H9 (cell line): ENCODE measurements at regions not wholly inside any gene's neighbourhood (a gene's known extent, or its start where the extent isn't known, plus 50 kb on each side); places are given as distances from the start of the nearest gene placed in this dataset.

Experiments
- DNase-seq: peaks from one replicate; pipeline ENCODE4 v3.0.0-alpha.2; 2017
- H2AFZ ChIP-seq: one replicate; pipeline ENCODE4 v1.6.1; 2013; ENCODE audit warnings: mild to moderate bottlenecking, low read length, control low read depth, moderate library complexity
- H2AK5ac ChIP-seq: 2 replicates; pipeline ENCODE4 v1.6.1; 2013; ENCODE audit warnings: low read length, control low read depth, mixed read lengths; ENCODE audit not compliant: insufficient read length
- H2BK120ac ChIP-seq: one replicate; pipeline ENCODE4 v1.6.1; 2013; ENCODE audit warnings: low read depth, mild to moderate bottlenecking, low read length, control low read depth, inconsistent platforms; ENCODE audit not compliant: poor library complexity, severe bottlenecking
- H2BK12ac ChIP-seq: 2 replicates; pipeline ENCODE4 v1.6.1; 2013; ENCODE audit warnings: low read length, control low read depth, mixed read lengths, low read depth; ENCODE audit not compliant: insufficient read length
- H2BK15ac ChIP-seq: 2 replicates; pipeline ENCODE4 v1.6.1; 2013; ENCODE audit warnings: low read depth, low read length, control low read depth
- H2BK20ac ChIP-seq: one replicate; pipeline ENCODE4 v1.6.1; 2013; ENCODE audit warnings: low read depth, mild to moderate bottlenecking, low read length, control low read depth, inconsistent platforms; ENCODE audit not compliant: poor library complexity, severe bottlenecking
- H2BK5ac ChIP-seq: 2 replicates; pipeline ENCODE4 v1.6.1; 2013; ENCODE audit warnings: low read length, control low read depth, mixed read lengths; ENCODE audit not compliant: insufficient read length
- H3K14ac ChIP-seq: 2 replicates; pipeline ENCODE4 v1.6.1; 2013; ENCODE audit warnings: low read length, control low read depth; ENCODE audit not compliant: insufficient read depth
- H3K18ac ChIP-seq: 2 replicates; pipeline ENCODE4 v1.6.1; 2013; ENCODE audit warnings: low read depth, mild to moderate bottlenecking, mixed read lengths, low read length, control low read depth; ENCODE audit not compliant: insufficient read length
- H3K23ac ChIP-seq: 2 replicates; pipeline ENCODE4 v1.6.1; 2013; ENCODE audit warnings: low read length, control low read depth, mixed read lengths, low read depth; ENCODE audit not compliant: insufficient read length
- H3K23me2 ChIP-seq: 2 replicates; pipeline ENCODE4 v1.6.1; 2013; ENCODE audit warnings: low read depth, mild to moderate bottlenecking, mixed read lengths, low read length, control low read depth; ENCODE audit not compliant: insufficient read length, poor library complexity, severe bottlenecking
- H3K27ac ChIP-seq: 2 replicates; pipeline ENCODE4 v1.5.1; 2013; ENCODE audit warnings: low read length, control low read depth, mixed read lengths, low read depth; ENCODE audit not compliant: insufficient read length
- H3K27me3 ChIP-seq: 2 replicates; pipeline ENCODE4 v1.6.1; 2013; ENCODE audit warnings: low read length, control low read depth, inconsistent platforms; ENCODE audit not compliant: insufficient read depth
- H3K4ac ChIP-seq: 2 replicates; pipeline ENCODE4 v1.6.1; 2013; ENCODE audit warnings: low read depth, mild to moderate bottlenecking, control low read depth, inconsistent platforms, low read length, moderate library complexity
- H3K4me1 ChIP-seq: 2 replicates; pipeline ENCODE4 v1.6.1; 2013; ENCODE audit warnings: low read length, control low read depth, inconsistent platforms; ENCODE audit not compliant: insufficient read depth
- H3K4me2 ChIP-seq: 2 replicates; pipeline ENCODE4 v1.6.1; 2013; ENCODE audit warnings: low read length, control low read depth, mixed read lengths; ENCODE audit not compliant: insufficient read length, insufficient read depth
- H3K56ac ChIP-seq: 2 replicates; pipeline ENCODE4 v1.6.1; 2013; ENCODE audit warnings: low read depth, mild to moderate bottlenecking, mixed read lengths, low read length, control low read depth; ENCODE audit not compliant: insufficient read length
- H3K79me1 ChIP-seq: 2 replicates; pipeline ENCODE4 v1.6.1; 2013; ENCODE audit warnings: low read depth, mild to moderate bottlenecking, moderate library complexity, low read length, control low read depth, inconsistent platforms; ENCODE audit not compliant: insufficient read depth, poor library complexity, severe bottlenecking
- H3K79me2 ChIP-seq: 2 replicates; pipeline ENCODE4 v1.6.1; 2013; ENCODE audit warnings: low read length, control low read depth, inconsistent platforms; ENCODE audit not compliant: insufficient read depth
- H3K9ac ChIP-seq: 2 replicates; pipeline ENCODE4 v1.6.1; 2013; ENCODE audit warnings: low read length, control low read depth, mixed read lengths; ENCODE audit not compliant: insufficient read length; ENCODE audit errors: extremely low read depth
- H3K9me3 ChIP-seq: one replicate; pipeline ENCODE4 v1.6.1; 2013; ENCODE audit warnings: low read depth, low read length, inconsistent platforms; ENCODE audit not compliant: control insufficient read depth
- H3T11ph ChIP-seq: one replicate; pipeline ENCODE4 v1.6.1; 2013; ENCODE audit warnings: mild to moderate bottlenecking, low read length, control low read depth, inconsistent platforms
- H4K20me1 ChIP-seq: one replicate; pipeline ENCODE4 v1.6.1; 2013; ENCODE audit not compliant: control insufficient read depth, insufficient read length, insufficient read depth
- H4K5ac ChIP-seq: 2 replicates; pipeline ENCODE4 v1.6.1; 2013; ENCODE audit warnings: low read depth, mild to moderate bottlenecking, mixed read lengths, low read length, control low read depth; ENCODE audit not compliant: insufficient read length
- H4K8ac ChIP-seq: replicated peaks from 2 replicates; pipeline ENCODE4 v1.6.1; 2013; ENCODE audit warnings: low read length, control low read depth, mixed read lengths, low read depth; ENCODE audit not compliant: insufficient read length
- H4K91ac ChIP-seq: 2 replicates; pipeline ENCODE4 v1.6.1; 2013; ENCODE audit warnings: low read depth, mild to moderate bottlenecking, moderate library complexity, mixed read lengths, low read length, control low read depth; ENCODE audit not compliant: insufficient read length
- H3K27ac Mint-ChIP-seq, 3 experiments: 2 replicates in 2 of 3; 3 replicates in 1 of 3; pipeline ENCODE4 v1.8.0; 2020 to 2021; ENCODE audit warnings: mixed read lengths in 3 of 3, mild to moderate bottlenecking in 1 of 3, moderate library complexity in 1 of 3
- H3K27me3 Mint-ChIP-seq: 2 replicates; pipeline ENCODE4 v1.8.0; 2021; ENCODE audit warnings: low read depth, mild to moderate bottlenecking, moderate library complexity, mixed read lengths
- H3K36me3 Mint-ChIP-seq, 3 experiments: 2 replicates in 2 of 3; 3 replicates in 1 of 3; pipeline ENCODE4 v1.8.0; 2020 to 2021; ENCODE audit warnings: low read depth in 3 of 3, mixed read lengths in 3 of 3; ENCODE audit not compliant: insufficient read depth in 1 of 3
- H3K4me1 Mint-ChIP-seq, 2 experiments: 2 replicates each; pipeline ENCODE4 v1.8.0; 2020; ENCODE audit warnings: mixed read lengths in 2 of 2
- H3K4me3 Mint-ChIP-seq, 2 experiments: 2 replicates in 1 of 2; 3 replicates in 1 of 2; pipeline ENCODE4 v1.8.0; 2020 to 2021; ENCODE audit warnings: mild to moderate bottlenecking in 2 of 2, mixed read lengths in 2 of 2, moderate library complexity in 1 of 2
- H3K9me3 Mint-ChIP-seq, 2 experiments: 2 replicates in 1 of 2; 3 replicates in 1 of 2; pipeline ENCODE4 v1.8.0; 2020; ENCODE audit warnings: mild to moderate bottlenecking in 2 of 2, mixed read lengths in 2 of 2, moderate library complexity in 1 of 2
- WGBS: extraction: QIAGEN DNeasy Blood & Tissue Kit; methylation state at CpG from one replicate; pipeline ENCODE4 v1.1.7; 2013; ENCODE audit warnings: missing lambda C conversion rate, low lambda C conversion rate, mixed read lengths; ENCODE audit not compliant: insufficient read length; ENCODE audit errors: extremely low coverage; 5-methylcytosine and 5-hydroxymethylcytosine counted together
- TF ChIP-seq, protein P1 (sequence below): fragments of 200-600 bp; sonication (generic); conservative IDR thresholded peaks from 3 replicates; pipeline ENCODE4 v1.8.0; 2021; ENCODE audit warnings: antibody characterized with exemption, mild to moderate bottlenecking

- Mint-ChIP-seq H3K36me3 (no peaks in the 10 kb centered on the region), H3K9me3 (peaks cover 0 to 2% of the 10 kb centered on the region in 2 experiments; a peak in 2 of 5 replicates), H3K27ac (no peak overlapping the region; a peak in 1 of 7 replicates), H3K4me3 (no peak overlapping the region), H3K4me1 (peaks cover 11 to 24% of the 10 kb centered on the region in 2 experiments), H3K27me3 (no peaks in the 10 kb centered on the region)
- no peak overlapping the region for H3K4ac ChIP-seq
- no peaks in the 10 kb centered on the region for H3K79me1 ChIP-seq
- H2BK15ac ChIP-seq = no peak overlapping the region
- H2BK120ac ChIP-seq = no peak overlapping the region
- H2BK5ac ChIP-seq = no peak overlapping the region
- TF ChIP-seq, protein P1, sequence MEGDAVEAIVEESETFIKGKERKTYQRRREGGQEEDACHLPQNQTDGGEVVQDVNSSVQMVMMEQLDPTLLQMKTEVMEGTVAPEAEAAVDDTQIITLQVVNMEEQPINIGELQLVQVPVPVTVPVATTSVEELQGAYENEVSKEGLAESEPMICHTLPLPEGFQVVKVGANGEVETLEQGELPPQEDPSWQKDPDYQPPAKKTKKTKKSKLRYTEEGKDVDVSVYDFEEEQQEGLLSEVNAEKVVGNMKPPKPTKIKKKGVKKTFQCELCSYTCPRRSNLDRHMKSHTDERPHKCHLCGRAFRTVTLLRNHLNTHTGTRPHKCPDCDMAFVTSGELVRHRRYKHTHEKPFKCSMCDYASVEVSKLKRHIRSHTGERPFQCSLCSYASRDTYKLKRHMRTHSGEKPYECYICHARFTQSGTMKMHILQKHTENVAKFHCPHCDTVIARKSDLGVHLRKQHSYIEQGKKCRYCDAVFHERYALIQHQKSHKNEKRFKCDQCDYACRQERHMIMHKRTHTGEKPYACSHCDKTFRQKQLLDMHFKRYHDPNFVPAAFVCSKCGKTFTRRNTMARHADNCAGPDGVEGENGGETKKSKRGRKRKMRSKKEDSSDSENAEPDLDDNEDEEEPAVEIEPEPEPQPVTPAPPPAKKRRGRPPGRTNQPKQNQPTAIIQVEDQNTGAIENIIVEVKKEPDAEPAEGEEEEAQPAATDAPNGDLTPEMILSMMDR = no peak
- H3K18ac ChIP-seq = no peak overlapping the region
- no peak overlapping the region for H3K9ac ChIP-seq
- no peak overlapping the region for H2AK5ac ChIP-seq
- no peak overlapping the region for H4K8ac ChIP-seq
- H3K23me2 ChIP-seq = no peaks in the 10 kb centered on the region
- H3K27ac ChIP-seq = no peak overlapping the region
- no peaks in the 10 kb centered on the region for H3K9me3 ChIP-seq
- H2AFZ ChIP-seq = no peak overlapping the region
- H3T11ph ChIP-seq = no peak overlapping the region
- no peaks in the 10 kb centered on the region for H3K27me3 ChIP-seq
- H4K5ac ChIP-seq = no peak overlapping the region
- no peak overlapping the region for H3K23ac ChIP-seq
- H4K91ac ChIP-seq = no peak overlapping the region
- no peak for DNase-seq
- H2BK12ac ChIP-seq = no peak overlapping the region
- WGBS = no CpG with 5 or more reads among the region's 4 CpGs
- no peak overlapping the region for H3K4me2 ChIP-seq
- H4K20me1 ChIP-seq = no peaks in the 10 kb centered on the region
- H3K79me2 ChIP-seq = no peaks in the 10 kb centered on the region
- H3K56ac ChIP-seq = no peak overlapping the region
- no peaks in the 10 kb centered on the region; the same call in 1 of the 2 replicates for H3K4me1 ChIP-seq
- no peak overlapping the region for H2BK20ac ChIP-seq
- H3K14ac ChIP-seq = no peak overlapping the region
Observed at GRCh38 chr3:7917443-7918151, 584.0 kb upstream of the LMCD1 start.
